ENCODE measurements at regions not wholly inside any gene's neighbourhood (a gene's known extent, or its start where the extent isn't known, plus 50 kb on each side); places are given as distances from the start of the nearest gene placed in this dataset.

GRCh38 chr5:29833394-29833793, 1360.1 kb upstream of the CDH6 start:
- Histone ChIP-seq H3K27ac (ENCODE audit: low read depth, low read length, poor library complexity, severe bottlenecking) (no peak overlapping the region), H3K36me3 (ENCODE audit: insufficient read depth, low read length) (no peaks in the 10 kb centered on the region), H3K9me2 (ENCODE audit: insufficient read depth, low read length) (no peaks in the 10 kb centered on the region), H3K79me2 (ENCODE audit: insufficient read depth, low read depth, low read length) (no peaks in the 10 kb centered on the region), H2AFZ (ENCODE audit: low read length) (no peak overlapping the region), H3K4me3 (ENCODE audit: low read depth, low read length, poor library complexity, severe bottlenecking) (no peak overlapping the region), H3K4me2 (ENCODE audit: low read length) (no peak overlapping the region), H3K9me3 (ENCODE audit: low read length) (0 out of 2 replicates have a peak, but pooled peaks cover 12% of the 10 kb centered on the region), H4K20me1 (ENCODE audit: insufficient read depth, low read length) (no peaks in the 10 kb centered on the region), H3K4me1 (ENCODE audit: insufficient read depth, low read length, poor library complexity, severe bottlenecking) (no peaks in the 10 kb centered on the region)
- POLR2A ChIA-PET, result interaction anchor here (0.7 kb wide), 1 partner anchor 376 kb away, joined by 3 read pairs; no protein-coding TSS in a partner anchor
- no TSS peak for BruUV-seq (replicated peaks)
- CTCF ChIA-PET (ENCODE audit: unreplicated experiment), result no interaction called here
- no peak for TF ChIP-seq CTCF (conservative IDR thresholded peaks at IDR 0.05; ENCODE audit: low read length)
- no peak for TF ChIP-seq EZH2phosphoT487 (IDR thresholded peaks at IDR 0.05; ENCODE audit: borderline replicate concordance, low read depth, low read length)
- intact Hi-C loops (cut with micrococcal nuclease; ENCODE audit: unreplicated experiment), result no loop called here
- no peak for DNase-seq (ENCODE audit: low spot score)

GRCh38 chr5:29822521-29822920, 1371.0 kb upstream of the CDH6 start:
- H3K27ac ChIP-seq (ENCODE audit: low read depth, low read length, poor library complexity, severe bottlenecking), result no peak overlapping the region
- no peaks in the 10 kb centered on the region; the same call in 1 of the 2 replicates for H3K9me3 ChIP-seq (ENCODE audit: low read length)
- no TSS peak for BruUV-seq (replicated peaks)
- H2AFZ ChIP-seq (ENCODE audit: low read length), result no peak overlapping the region
- H3K36me3 ChIP-seq (ENCODE audit: insufficient read depth, low read length), result no peaks in the 10 kb centered on the region
- no peak overlapping the region for H3K4me2 ChIP-seq (ENCODE audit: low read length)
- intact Hi-C loops (cut with micrococcal nuclease; ENCODE audit: unreplicated experiment), result no loop called here
- H3K4me1 ChIP-seq (ENCODE audit: insufficient read depth, low read length, poor library complexity, severe bottlenecking), result no peaks in the 10 kb centered on the region
- no peak for TF ChIP-seq EZH2phosphoT487 (IDR thresholded peaks at IDR 0.05; ENCODE audit: borderline replicate concordance, low read depth, low read length)
- no peak for TF ChIP-seq CTCF (conservative IDR thresholded peaks at IDR 0.05; ENCODE audit: low read length)
- POLR2A ChIA-PET, result no interaction called here
- no peak for DNase-seq (ENCODE audit: low spot score)
- H3K9me2 ChIP-seq (ENCODE audit: insufficient read depth, low read length), result no peaks in the 10 kb centered on the region
- H3K79me2 ChIP-seq (ENCODE audit: insufficient read depth, low read depth, low read length), result no peaks in the 10 kb centered on the region
- no peaks in the 10 kb centered on the region for H4K20me1 ChIP-seq (ENCODE audit: insufficient read depth, low read length)
- no peak overlapping the region for H3K4me3 ChIP-seq (ENCODE audit: low read depth, low read length, poor library complexity, severe bottlenecking)
- CTCF ChIA-PET (ENCODE audit: unreplicated experiment), result no interaction called here

GRCh38 chr5:29811914-29812679, 1381.4 kb upstream of the CDH6 start:
- Histone ChIP-seq H3K4me3 (ENCODE audit: low read depth, low read length, poor library complexity, severe bottlenecking) (no peak overlapping the region), H2AFZ (ENCODE audit: low read length) (no peak overlapping the region), H3K27ac (ENCODE audit: low read depth, low read length, poor library complexity, severe bottlenecking) (no peak overlapping the region), H3K9me3 (ENCODE audit: low read length) (no peaks in the 10 kb centered on the region), H4K20me1 (ENCODE audit: insufficient read depth, low read length) (no peaks in the 10 kb centered on the region), H3K79me2 (ENCODE audit: insufficient read depth, low read depth, low read length) (no peaks in the 10 kb centered on the region), H3K9me2 (ENCODE audit: insufficient read depth, low read length) (no peaks in the 10 kb centered on the region), H3K36me3 (ENCODE audit: insufficient read depth, low read length) (no peaks in the 10 kb centered on the region), H3K4me1 (ENCODE audit: insufficient read depth, low read length, poor library complexity, severe bottlenecking) (no peaks in the 10 kb centered on the region), H3K4me2 (ENCODE audit: low read length) (no peak overlapping the region)
- TF ChIP-seq EZH2phosphoT487 (IDR thresholded peaks at IDR 0.05; ENCODE audit: borderline replicate concordance, low read depth, low read length) (no peak), CTCF (conservative IDR thresholded peaks at IDR 0.05; ENCODE audit: low read length) (no peak)
- ChIA-PET CTCF (ENCODE audit: unreplicated experiment) (no interaction called here), POLR2A (no interaction called here)
- intact Hi-C loops (cut with micrococcal nuclease; ENCODE audit: unreplicated experiment), result no loop called here
- no TSS peak for BruUV-seq (replicated peaks)
- DNase-seq (ENCODE audit: low spot score), result no peak

All from OCI-LY7 (cell line).